ENCODE measurements at regions not wholly inside any gene's neighbourhood (a gene's known extent, or its start where the extent isn't known, plus 50 kb on each side); places are given as distances from the start of the nearest gene placed in this dataset.
A peak's percentile ranks its signal among the peaks of the same experiment; 100 is the strongest.

DNA sequence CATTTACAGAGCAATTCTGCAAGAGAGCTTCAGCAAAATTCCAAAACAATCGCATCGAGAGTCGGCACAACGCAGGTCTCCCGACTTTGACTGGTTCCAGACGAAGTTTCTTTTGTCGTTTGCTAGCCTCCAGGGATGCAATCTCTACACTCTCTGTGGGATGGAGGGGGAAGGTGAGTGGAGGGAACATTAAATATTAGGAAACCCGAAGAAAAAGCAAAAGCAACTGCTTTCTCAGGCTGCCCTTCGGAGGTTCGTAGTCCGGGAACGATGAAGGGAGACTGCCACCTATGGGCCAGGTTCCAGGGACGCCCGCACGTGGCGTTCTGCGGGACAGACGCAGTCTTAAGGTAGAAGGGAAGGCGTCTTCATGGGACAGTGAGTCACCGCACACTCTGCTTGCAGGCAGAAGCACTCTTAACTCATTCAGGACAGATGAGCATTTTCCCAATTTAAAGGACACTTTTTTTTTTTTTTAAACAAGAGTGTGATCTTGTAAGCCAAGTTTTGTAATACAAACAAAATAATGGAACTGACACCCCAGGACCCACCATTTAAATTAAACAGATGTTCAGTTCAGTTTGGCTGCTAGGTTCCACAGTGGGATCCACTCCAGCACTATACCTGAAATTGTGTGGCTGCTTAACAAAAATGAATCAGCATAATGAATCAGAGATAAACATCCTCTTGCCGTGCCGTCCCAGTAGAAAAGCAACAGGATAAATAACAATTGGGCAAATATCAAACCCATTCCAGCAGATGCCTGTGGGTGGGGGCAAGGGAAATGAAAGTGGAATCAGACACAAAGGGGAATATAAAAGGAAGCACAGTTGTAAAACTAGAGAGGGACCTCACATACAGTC lies 65.8 kb upstream of the ARMC2 start (continued):
- TF ChIP-seq, protein P1, sequence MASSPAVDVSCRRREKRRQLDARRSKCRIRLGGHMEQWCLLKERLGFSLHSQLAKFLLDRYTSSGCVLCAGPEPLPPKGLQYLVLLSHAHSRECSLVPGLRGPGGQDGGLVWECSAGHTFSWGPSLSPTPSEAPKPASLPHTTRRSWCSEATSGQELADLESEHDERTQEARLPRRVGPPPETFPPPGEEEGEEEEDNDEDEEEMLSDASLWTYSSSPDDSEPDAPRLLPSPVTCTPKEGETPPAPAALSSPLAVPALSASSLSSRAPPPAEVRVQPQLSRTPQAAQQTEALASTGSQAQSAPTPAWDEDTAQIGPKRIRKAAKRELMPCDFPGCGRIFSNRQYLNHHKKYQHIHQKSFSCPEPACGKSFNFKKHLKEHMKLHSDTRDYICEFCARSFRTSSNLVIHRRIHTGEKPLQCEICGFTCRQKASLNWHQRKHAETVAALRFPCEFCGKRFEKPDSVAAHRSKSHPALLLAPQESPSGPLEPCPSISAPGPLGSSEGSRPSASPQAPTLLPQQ (tag by site-specific recombination; IDR thresholded peaks at IDR 0.05) = peak; percentile 76
- peak; percentile 78 for TF ChIP-seq SP7 (tag by site-specific recombination; IDR thresholded peaks at IDR 0.05)
- 0 out of 2 replicates have a peak, but pooled peaks have one; percentile 35 for TF ChIP-seq ZNF501 (tag by site-specific recombination; IDR thresholded peaks at IDR 0.05)
- no peak for TF ChIP-seq ZNF214 (tag by site-specific recombination; IDR thresholded peaks at IDR 0.05; ENCODE audit: borderline replicate concordance)
- TF ChIP-seq, protein P2, sequence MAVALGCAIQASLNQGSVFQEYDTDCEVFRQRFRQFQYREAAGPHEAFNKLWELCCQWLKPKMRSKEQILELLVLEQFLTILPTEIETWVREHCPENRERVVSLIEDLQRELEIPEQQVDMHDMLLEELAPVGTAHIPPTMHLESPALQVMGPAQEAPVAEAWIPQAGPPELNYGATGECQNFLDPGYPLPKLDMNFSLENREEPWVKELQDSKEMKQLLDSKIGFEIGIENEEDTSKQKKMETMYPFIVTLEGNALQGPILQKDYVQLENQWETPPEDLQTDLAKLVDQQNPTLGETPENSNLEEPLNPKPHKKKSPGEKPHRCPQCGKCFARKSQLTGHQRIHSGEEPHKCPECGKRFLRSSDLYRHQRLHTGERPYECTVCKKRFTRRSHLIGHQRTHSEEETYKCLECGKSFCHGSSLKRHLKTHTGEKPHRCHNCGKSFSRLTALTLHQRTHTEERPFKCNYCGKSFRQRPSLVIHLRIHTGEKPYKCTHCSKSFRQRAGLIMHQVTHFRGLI (tag by site-specific recombination; IDR thresholded peaks at IDR 0.05) = peak; percentile 10; the same call in 1 of the 2 replicates
- TF ChIP-seq, protein P3, sequence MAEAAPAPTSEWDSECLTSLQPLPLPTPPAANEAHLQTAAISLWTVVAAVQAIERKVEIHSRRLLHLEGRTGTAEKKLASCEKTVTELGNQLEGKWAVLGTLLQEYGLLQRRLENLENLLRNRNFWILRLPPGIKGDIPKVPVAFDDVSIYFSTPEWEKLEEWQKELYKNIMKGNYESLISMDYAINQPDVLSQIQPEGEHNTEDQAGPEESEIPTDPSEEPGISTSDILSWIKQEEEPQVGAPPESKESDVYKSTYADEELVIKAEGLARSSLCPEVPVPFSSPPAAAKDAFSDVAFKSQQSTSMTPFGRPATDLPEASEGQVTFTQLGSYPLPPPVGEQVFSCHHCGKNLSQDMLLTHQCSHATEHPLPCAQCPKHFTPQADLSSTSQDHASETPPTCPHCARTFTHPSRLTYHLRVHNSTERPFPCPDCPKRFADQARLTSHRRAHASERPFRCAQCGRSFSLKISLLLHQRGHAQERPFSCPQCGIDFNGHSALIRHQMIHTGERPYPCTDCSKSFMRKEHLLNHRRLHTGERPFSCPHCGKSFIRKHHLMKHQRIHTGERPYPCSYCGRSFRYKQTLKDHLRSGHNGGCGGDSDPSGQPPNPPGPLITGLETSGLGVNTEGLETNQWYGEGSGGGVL (tag by site-specific recombination; IDR thresholded peaks at IDR 0.05) = peak; percentile 88
- TF ChIP-seq IKZF3 (tag by site-specific recombination; IDR thresholded peaks at IDR 0.05) = 0 out of 2 replicates have a peak, but pooled peaks have one; percentile 28
- peak; percentile 57; the same call in 1 of the 2 replicates for TF ChIP-seq TRIM28 (IDR thresholded peaks at IDR 0.05; ENCODE audit: borderline replicate concordance, low read length)
- TF ChIP-seq, protein P4, sequence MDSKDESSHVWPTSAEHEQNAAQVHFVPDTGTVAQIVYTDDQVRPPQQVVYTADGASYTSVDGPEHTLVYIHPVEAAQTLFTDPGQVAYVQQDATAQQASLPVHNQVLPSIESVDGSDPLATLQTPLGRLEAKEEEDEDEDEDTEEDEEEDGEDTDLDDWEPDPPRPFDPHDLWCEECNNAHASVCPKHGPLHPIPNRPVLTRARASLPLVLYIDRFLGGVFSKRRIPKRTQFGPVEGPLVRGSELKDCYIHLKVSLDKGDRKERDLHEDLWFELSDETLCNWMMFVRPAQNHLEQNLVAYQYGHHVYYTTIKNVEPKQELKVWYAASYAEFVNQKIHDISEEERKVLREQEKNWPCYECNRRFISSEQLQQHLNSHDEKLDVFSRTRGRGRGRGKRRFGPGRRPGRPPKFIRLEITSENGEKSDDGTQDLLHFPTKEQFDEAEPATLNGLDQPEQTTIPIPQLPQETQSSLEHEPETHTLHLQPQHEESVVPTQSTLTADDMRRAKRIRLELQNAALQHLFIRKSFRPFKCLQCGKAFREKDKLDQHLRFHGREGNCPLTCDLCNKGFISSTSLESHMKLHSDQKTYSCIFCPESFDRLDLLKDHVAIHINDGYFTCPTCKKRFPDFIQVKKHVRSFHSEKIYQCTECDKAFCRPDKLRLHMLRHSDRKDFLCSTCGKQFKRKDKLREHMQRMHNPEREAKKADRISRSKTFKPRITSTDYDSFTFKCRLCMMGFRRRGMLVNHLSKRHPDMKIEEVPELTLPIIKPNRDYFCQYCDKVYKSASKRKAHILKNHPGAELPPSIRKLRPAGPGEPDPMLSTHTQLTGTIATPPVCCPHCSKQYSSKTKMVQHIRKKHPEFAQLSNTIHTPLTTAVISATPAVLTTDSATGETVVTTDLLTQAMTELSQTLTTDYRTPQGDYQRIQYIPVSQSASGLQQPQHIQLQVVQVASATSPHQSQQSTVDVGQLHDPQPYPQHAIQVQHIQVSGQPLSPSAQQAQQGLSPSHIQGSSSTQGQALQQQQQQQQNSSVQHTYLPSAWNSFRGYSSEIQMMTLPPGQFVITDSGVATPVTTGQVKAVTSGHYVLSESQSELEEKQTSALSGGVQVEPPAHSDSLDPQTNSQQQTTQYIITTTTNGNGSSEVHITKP (tag by site-specific recombination; IDR thresholded peaks at IDR 0.05) = peak; percentile 33; the same call in 1 of the 2 replicates
- TF ChIP-seq ZBTB8A (tag by site-specific recombination; IDR thresholded peaks at IDR 0.05) = peak; percentile 48; the same call in 1 of the 2 replicates
- TF ChIP-seq, protein P5, sequence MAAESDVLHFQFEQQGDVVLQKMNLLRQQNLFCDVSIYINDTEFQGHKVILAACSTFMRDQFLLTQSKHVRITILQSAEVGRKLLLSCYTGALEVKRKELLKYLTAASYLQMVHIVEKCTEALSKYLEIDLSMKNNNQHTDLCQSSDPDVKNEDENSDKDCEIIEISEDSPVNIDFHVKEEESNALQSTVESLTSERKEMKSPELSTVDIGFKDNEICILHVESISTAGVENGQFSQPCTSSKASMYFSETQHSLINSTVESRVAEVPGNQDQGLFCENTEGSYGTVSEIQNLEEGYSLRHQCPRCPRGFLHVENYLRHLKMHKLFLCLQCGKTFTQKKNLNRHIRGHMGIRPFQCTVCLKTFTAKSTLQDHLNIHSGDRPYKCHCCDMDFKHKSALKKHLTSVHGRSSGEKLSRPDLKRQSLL (tag by site-specific recombination; IDR thresholded peaks at IDR 0.05) = no peak
- TF ChIP-seq EGR2 (tag by site-specific recombination; IDR thresholded peaks at IDR 0.05; ENCODE audit: low read depth) = 0 out of 2 replicates have a peak, but pooled peaks have one; percentile 21
- TF ChIP-seq, protein P6, sequence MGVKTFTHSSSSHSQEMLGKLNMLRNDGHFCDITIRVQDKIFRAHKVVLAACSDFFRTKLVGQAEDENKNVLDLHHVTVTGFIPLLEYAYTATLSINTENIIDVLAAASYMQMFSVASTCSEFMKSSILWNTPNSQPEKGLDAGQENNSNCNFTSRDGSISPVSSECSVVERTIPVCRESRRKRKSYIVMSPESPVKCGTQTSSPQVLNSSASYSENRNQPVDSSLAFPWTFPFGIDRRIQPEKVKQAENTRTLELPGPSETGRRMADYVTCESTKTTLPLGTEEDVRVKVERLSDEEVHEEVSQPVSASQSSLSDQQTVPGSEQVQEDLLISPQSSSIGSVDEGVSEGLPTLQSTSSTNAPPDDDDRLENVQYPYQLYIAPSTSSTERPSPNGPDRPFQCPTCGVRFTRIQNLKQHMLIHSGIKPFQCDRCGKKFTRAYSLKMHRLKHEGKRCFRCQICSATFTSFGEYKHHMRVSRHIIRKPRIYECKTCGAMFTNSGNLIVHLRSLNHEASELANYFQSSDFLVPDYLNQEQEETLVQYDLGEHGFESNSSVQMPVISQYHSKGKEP (tag by site-specific recombination; IDR thresholded peaks at IDR 0.05) = peak; percentile 42; the same call in 1 of the 2 replicates
- TF ChIP-seq, protein P7, sequence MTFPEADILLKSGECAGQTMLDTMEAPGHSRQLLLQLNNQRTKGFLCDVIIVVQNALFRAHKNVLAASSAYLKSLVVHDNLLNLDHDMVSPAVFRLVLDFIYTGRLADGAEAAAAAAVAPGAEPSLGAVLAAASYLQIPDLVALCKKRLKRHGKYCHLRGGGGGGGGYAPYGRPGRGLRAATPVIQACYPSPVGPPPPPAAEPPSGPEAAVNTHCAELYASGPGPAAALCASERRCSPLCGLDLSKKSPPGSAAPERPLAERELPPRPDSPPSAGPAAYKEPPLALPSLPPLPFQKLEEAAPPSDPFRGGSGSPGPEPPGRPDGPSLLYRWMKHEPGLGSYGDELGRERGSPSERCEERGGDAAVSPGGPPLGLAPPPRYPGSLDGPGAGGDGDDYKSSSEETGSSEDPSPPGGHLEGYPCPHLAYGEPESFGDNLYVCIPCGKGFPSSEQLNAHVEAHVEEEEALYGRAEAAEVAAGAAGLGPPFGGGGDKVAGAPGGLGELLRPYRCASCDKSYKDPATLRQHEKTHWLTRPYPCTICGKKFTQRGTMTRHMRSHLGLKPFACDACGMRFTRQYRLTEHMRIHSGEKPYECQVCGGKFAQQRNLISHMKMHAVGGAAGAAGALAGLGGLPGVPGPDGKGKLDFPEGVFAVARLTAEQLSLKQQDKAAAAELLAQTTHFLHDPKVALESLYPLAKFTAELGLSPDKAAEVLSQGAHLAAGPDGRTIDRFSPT (tag by site-specific recombination; IDR thresholded peaks at IDR 0.05) = no peak
- TF ChIP-seq ZNF140 (tag by site-specific recombination; IDR thresholded peaks at IDR 0.05) = no peak
- peak; percentile 87 for TF ChIP-seq ZEB2 (tag by site-specific recombination; IDR thresholded peaks at IDR 0.05)
- peak; percentile 45; the same call in 1 of the 2 replicates for TF ChIP-seq ZNF394 (tag by site-specific recombination; IDR thresholded peaks at IDR 0.05; ENCODE audit: borderline replicate concordance)
- TF ChIP-seq ZNF600 (tag by site-specific recombination; IDR thresholded peaks at IDR 0.05) = peak; percentile 96

Data from HEK293 (cell line).